Vagina (tissue), 2 donors: ENCODE measurements at regions not wholly inside any gene's neighbourhood (a gene's known extent, or its start where the extent isn't known, plus 50 kb on each side); places are given as distances from the start of the nearest gene placed in this dataset.

Experiments
- DNase-seq, 2 donors: peaks; one replicate each; pipeline ENCODE4 v3.0.0-alpha.2; 2017; ENCODE audit errors: extremely low spot score in 2 of 2
- H3K27ac ChIP-seq: fragments of 200-600 bp; sonication (generic); one replicate; pipeline ENCODE4 v1.5.1; 2019
- H3K27me3 ChIP-seq: fragments of 200-600 bp; sonication (generic); one replicate; pipeline ENCODE4 v1.5.1; 2019
- H3K36me3 ChIP-seq, 2 donors: fragments of 200-600 bp; sonication (generic); one replicate each; pipeline ENCODE4 v1.5.1; 2017 to 2019
- H3K4me1 ChIP-seq: fragments of 200-600 bp; sonication (generic); one replicate; pipeline ENCODE4 v1.5.1; 2019
- H3K4me3 ChIP-seq, 2 donors: fragments of 200-600 bp; sonication (generic); 1 replicate in 1 of 2; 2 replicates in 1 of 2; pipeline ENCODE4 v1.5.1; 2016 to 2019
- H3K9me3 ChIP-seq: fragments of 200-600 bp; sonication (generic); one replicate; pipeline ENCODE4 v1.5.1; 2019
- POLR2A ChIP-seq, 2 donors: fragments of 450-650 bp; IDR thresholded peaks; one replicate each; pipeline ENCODE4 v1.6.1; 2017; ENCODE audit warnings: antibody characterized with exemption in 2 of 2, mild to moderate bottlenecking in 2 of 2, moderate library complexity in 2 of 2
- POLR2AphosphoS5 ChIP-seq, 2 donors: sonication (generic); formaldehyde crosslinking; IDR thresholded peaks; one replicate each; pipeline ENCODE4 v1.9.0; 2017; ENCODE audit warnings: antibody characterized with exemption in 2 of 2, mild to moderate bottlenecking in 2 of 2, low read depth in 1 of 2; ENCODE audit not compliant: insufficient read depth in 1 of 2
- intact Hi-C: fragments of 100-400 bp; cut with DNase I; formaldehyde crosslinking; loops from one replicate; pipeline ENCODE4 v1.15.1; 2023
- TF ChIP-seq, protein P1 (sequence below), 3 experiments: fragments of 450-650 bp in 2 of 3; fragments of 200-600 bp in 1 of 3; sonication (generic) in 1 of 3; IDR thresholded peaks; one replicate each; pipeline ENCODE4 v1.5.1; 2017 to 2019; ENCODE audit warnings: antibody characterized with exemption in 3 of 3, mild to moderate bottlenecking in 2 of 3, moderate library complexity in 2 of 3

DNA sequence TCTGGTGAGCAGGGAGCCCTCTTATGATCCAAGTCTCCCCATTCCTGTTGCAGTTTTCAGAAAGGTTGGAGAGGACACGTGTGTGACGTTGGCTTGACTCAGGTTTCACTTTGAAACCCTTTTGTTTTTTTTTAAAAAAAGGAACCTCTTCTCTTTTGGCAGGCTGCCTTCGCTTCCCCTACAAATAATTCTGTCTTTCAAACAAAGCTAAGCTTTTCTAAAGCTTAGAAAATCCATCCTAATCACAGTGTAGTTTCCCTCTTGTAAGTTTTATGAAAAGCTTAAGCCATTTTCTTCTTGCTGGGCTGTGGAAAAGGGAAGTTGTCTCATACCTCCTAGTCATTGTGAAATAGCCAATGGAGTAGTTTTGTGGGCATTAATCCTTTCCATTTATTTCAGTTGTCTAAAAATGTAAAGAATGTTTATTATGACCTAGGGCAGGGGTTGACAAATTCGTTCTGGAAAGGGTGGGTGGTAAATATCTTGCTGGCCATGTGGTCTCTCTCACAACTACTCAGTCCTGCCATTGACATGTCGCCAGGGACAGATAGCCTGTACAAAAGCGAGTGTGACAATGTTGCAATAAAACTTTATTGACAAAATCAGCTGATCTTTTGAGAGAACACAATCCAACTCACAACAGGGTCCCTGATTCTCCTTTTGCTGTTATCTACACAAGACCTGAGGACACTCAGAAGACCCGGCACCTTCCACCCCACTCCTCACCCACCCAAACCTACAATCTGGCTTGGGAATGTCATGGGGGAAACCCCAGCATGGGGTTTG lies 878.8 kb downstream of the RNF144A start:
- Histone ChIP-seq H3K4me3 (no peak overlapping the region), H3K36me3 (no peaks in the 10 kb centered on the region), H3K4me1 (no peaks in the 10 kb centered on the region), H3K9me3 (no peaks in the 10 kb centered on the region), H3K27me3 (no peaks in the 10 kb centered on the region), H3K27ac (no peak overlapping the region)
- TF ChIP-seq, protein P1, sequence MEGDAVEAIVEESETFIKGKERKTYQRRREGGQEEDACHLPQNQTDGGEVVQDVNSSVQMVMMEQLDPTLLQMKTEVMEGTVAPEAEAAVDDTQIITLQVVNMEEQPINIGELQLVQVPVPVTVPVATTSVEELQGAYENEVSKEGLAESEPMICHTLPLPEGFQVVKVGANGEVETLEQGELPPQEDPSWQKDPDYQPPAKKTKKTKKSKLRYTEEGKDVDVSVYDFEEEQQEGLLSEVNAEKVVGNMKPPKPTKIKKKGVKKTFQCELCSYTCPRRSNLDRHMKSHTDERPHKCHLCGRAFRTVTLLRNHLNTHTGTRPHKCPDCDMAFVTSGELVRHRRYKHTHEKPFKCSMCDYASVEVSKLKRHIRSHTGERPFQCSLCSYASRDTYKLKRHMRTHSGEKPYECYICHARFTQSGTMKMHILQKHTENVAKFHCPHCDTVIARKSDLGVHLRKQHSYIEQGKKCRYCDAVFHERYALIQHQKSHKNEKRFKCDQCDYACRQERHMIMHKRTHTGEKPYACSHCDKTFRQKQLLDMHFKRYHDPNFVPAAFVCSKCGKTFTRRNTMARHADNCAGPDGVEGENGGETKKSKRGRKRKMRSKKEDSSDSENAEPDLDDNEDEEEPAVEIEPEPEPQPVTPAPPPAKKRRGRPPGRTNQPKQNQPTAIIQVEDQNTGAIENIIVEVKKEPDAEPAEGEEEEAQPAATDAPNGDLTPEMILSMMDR (IDR thresholded peaks at IDR 0.05) = no peak
- TF ChIP-seq POLR2A (IDR thresholded peaks at IDR 0.05) (no peak), POLR2AphosphoS5 (IDR thresholded peaks at IDR 0.05; ENCODE audit: insufficient read depth in 1 of 2, low read depth in 1 of 2) (no peak)
- intact Hi-C loops = no loop called here
- DNase-seq = no peak

DNA sequence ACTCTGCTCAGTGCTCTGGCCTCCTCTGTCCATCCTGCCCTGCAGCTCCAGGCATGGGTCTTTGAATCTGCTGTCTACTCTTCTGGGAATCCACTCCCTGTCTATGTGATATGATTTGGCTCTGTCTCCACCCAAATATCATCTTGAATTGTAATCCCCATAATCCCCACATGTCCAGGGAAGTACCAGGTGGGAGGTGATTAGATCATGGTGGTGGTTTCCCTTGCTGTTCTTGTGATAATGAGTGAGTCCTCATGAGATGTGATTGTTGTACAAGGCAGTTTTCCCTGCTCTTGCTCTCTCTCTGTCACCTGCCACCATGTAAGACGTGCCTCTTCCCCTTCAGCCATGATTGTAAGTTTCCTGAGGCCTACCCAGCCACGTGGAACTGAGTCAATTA lies 881.8 kb upstream of the ID2 start:
- intact Hi-C loops = no loop called here
- no peak overlapping the region for H3K27ac ChIP-seq
- no peaks in the 10 kb centered on the region for H3K4me1 ChIP-seq
- DNase-seq = no peak
- H3K36me3 ChIP-seq = no peaks in the 10 kb centered on the region
- TF ChIP-seq POLR2A (IDR thresholded peaks at IDR 0.05) = no peak
- H3K4me3 ChIP-seq = no peak overlapping the region
- H3K9me3 ChIP-seq = no peaks in the 10 kb centered on the region
- H3K27me3 ChIP-seq = no peaks in the 10 kb centered on the region

DNA sequence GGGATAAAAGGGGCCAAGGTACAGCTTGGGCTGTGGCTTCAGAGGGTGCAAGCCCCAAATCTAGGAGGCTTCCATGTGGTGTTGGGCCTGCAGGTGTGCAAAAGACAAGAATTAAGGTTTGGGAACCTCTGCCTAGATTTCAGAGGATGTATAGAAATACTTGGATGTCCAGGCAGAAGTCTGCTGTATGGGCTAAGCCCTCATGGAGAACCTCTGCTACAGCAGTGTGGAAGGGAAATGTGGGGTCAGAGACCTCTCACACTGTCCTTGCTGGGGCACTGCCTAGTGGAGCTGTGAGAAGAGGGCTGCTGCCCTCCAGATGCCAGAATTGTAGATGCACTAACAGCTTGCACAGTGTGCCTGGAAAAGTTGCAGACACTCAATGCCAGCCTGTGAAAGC lies 880.6 kb upstream of the ID2 start:
- Histone ChIP-seq H3K27ac (no peak overlapping the region), H3K4me3 (no peak overlapping the region), H3K4me1 (no peaks in the 10 kb centered on the region), H3K36me3 (no peaks in the 10 kb centered on the region), H3K9me3 (no peaks in the 10 kb centered on the region), H3K27me3 (no peaks in the 10 kb centered on the region)
- TF ChIP-seq POLR2AphosphoS5 (IDR thresholded peaks at IDR 0.05; ENCODE audit: insufficient read depth in 1 of 2, low read depth in 1 of 2) = no peak
- no peak for TF ChIP-seq POLR2A (IDR thresholded peaks at IDR 0.05)
- TF ChIP-seq, protein P1 (IDR thresholded peaks at IDR 0.05) = no peak
- no peak for DNase-seq
- intact Hi-C loops = no loop called here

DNA sequence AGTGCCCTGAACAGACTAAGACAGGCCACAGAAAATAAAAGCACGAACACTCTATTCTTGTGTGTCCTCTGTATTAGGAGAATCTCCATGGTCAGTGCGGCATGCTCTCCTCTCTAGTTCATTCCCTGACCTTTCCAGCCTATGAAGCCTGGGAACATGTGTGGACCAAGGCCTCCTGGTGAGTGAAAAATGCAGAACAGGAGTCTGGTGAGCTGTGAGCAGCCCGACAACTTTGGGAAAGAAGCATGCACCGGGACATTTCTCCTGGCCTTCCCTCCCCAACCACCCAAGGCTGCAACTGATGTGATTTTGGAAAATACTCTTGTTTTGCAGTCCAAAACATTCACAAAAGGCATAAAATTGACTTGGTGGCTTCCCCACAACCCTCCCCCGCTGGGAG lies 878.3 kb upstream of the ID2 start:
- no peaks in the 10 kb centered on the region for H3K36me3 ChIP-seq
- no peak overlapping the region for H3K27ac ChIP-seq
- intact Hi-C loops = no loop called here
- no peaks in the 10 kb centered on the region for H3K9me3 ChIP-seq
- no peaks in the 10 kb centered on the region for H3K27me3 ChIP-seq
- no peak for DNase-seq
- no peak overlapping the region for H3K4me3 ChIP-seq
- TF ChIP-seq POLR2A (IDR thresholded peaks at IDR 0.05) = no peak
- TF ChIP-seq, protein P1 (IDR thresholded peaks at IDR 0.05) = no peak
- no peak for TF ChIP-seq POLR2AphosphoS5 (IDR thresholded peaks at IDR 0.05; ENCODE audit: insufficient read depth in 1 of 2, low read depth in 1 of 2)
- H3K4me1 ChIP-seq = no peaks in the 10 kb centered on the region

DNA sequence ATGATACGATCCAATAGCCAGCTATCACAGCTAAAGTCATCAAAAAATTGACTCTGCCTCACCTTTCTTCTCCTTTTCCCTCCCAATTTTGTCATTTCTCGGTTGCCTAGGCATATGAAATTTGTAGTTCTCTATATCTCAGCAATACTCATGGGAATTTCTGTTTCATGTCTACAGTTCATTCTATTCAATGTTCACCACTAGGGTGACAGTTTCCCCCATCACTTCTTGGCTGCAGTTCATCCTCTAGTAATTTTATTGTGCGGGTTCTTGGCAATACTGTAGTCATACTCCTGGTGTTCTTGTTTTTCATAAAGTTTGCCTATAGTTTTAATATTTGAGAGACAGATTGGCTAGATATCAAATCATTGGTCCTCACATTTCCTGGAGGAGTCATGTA lies 872.2 kb upstream of the ID2 start:
- Histone ChIP-seq H3K27me3 (no peaks in the 10 kb centered on the region), H3K9me3 (no peaks in the 10 kb centered on the region), H3K4me1 (no peaks in the 10 kb centered on the region), H3K27ac (no peak overlapping the region), H3K36me3 (no peaks in the 10 kb centered on the region), H3K4me3 (no peak overlapping the region)
- no peak for DNase-seq
- TF ChIP-seq, protein P1 (IDR thresholded peaks at IDR 0.05) = no peak
- no peak for TF ChIP-seq POLR2A (IDR thresholded peaks at IDR 0.05)
- TF ChIP-seq POLR2AphosphoS5 (IDR thresholded peaks at IDR 0.05; ENCODE audit: insufficient read depth in 1 of 2, low read depth in 1 of 2) = no peak
- intact Hi-C loops = no loop called here
